ENCODE measurements at regions not wholly inside any gene's neighbourhood (a gene's known extent, or its start where the extent isn't known, plus 50 kb on each side); places are given as distances from the start of the nearest gene placed in this dataset.

DNA sequence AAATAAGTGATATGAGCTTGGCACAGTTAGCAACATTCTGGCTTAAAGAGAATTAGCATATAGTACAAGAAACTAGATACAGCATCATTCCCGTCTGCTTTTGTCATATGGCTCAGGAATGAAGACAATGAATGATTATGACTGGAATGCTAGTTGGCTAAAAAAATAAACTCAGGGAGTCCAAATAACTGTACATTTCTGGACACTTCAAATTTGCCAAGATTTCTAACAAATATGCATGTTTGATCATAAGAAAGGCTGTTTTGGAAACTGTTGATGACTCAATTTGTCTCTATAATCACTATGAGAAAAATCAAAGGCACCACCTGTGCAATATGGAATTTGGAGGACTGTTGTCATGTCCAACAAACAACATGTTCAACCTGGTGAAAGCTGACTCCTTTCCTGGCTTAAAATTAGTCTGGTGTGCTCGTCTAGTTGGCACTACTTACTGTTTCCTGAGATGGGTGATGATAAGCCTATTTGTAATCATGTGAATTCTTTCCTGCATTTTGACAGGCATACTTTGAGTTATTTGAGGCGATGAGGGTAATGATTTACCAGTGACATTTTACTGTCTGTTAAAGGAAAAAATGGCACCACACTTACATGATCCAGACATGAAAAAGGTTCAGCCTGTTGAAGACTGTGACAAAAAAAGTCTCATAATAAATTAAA is 133.9 kb upstream of the CDH20 start:
- TF ChIP-seq CTCF (IDR thresholded peaks at IDR 0.05) = no peak
- no peak for TF ChIP-seq REST (IDR thresholded peaks at IDR 0.05; ENCODE audit: insufficient read depth in 1 of 2, low read depth in 2 of 2, low read length in 1 of 2)
